ENCODE measurements at regions not wholly inside any gene's neighbourhood (a gene's known extent, or its start where the extent isn't known, plus 50 kb on each side); places are given as distances from the start of the nearest gene placed in this dataset.
"Not testable (repeated sequence)": the region's sequence is repeated elsewhere in the genome, so short reads cannot be mapped to it uniquely, and the experiment has no call there.

DNA sequence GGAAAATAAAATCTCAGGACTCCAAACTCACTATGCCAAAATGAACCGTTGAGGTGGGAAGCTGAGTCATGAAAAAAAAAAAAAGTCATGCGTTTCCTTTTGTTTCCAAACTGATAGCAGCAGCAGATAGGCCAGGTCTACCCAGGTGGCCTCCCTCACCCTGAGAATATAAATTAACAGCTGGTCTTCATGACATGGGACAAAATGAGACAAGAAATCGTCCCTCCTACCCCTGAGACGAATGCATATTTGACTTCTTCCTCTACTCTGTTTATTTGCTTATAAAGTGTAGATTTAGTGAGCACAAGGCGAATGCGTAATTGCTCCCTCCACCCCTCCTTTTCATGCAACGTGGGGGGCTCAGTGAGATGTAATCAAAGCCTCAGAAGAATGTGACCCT is 204.3 kb downstream of the TMEM121 start:
- H2BK120ac ChIP-seq (ENCODE audit: insufficient read depth, low read length, poor library complexity); H3K27ac ChIP-seq (ENCODE audit: low read depth, low read length); H3K36me3 ChIP-seq (ENCODE audit: control insufficient read depth in 1 of 2, insufficient read depth in 2 of 2, low read length in 2 of 2): not testable (repeated sequence)

DNA sequence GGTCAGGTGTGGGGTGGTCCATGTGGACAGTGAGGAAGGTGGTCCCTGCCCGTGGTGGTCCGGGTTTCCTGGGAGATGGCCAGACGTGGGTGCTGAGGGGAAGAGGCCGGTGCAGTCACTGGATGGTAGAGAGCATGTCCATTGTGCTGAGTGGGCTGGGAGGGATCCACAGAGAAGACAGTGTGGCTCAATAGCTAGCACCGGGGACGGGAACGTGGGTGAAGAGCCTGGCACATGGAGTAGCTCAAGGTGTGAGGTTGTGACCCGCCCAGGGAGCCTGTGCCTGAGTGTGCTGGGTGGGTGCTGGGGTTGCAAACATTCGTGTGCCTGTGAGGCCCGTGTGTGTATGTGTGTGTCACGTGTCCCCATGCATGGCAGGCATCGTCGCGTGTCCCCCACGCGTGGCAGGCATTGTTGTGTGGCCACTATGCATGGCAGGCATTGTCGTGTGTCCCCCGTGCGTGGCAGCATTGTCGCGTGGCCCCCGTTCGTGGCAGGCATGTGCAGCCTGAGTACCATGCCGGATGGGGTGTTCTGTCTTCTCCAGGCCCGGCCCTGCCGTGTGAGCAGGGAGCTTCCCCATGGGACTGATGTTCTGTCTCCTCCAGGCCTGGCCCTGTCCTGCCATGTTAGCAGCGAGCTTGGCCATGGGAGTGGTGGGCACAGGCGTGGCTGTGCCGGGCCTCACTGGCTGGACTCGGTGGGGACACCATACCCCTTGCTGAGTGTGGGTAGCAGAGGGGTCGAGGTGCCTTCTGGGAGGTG is 205.0 kb downstream of the TMEM121 start:
- no CpG with 5 or more reads among the region's 31 CpGs for WGBS (ENCODE audit: extremely low coverage, insufficient coverage, insufficient read length)
- H3K79me1 ChIP-seq (ENCODE audit: low read length); H3K23ac ChIP-seq (ENCODE audit: low read length); H2AK5ac ChIP-seq (ENCODE audit: low read length); H4K12ac ChIP-seq (ENCODE audit: low read depth, low read length); H2BK120ac ChIP-seq (ENCODE audit: insufficient read depth, low read length, poor library complexity); H3K4me1 ChIP-seq (ENCODE audit: control insufficient read depth in 1 of 2, insufficient read depth in 2 of 2, low read length in 2 of 2); H2AFZ ChIP-seq (ENCODE audit: insufficient read depth, low read length, poor library complexity); H3K4me3 ChIP-seq (ENCODE audit: low read depth, low read length); H2BK12ac ChIP-seq (ENCODE audit: low read length); H3K4me2 ChIP-seq (ENCODE audit: low read length); H3K27me3 ChIP-seq (ENCODE audit: insufficient read depth, low read length); H4K91ac ChIP-seq (ENCODE audit: low read depth, low read length); DNase-seq; H3K4ac ChIP-seq (ENCODE audit: low read depth, low read length); H3K9ac ChIP-seq (ENCODE audit: low read length); H3K14ac ChIP-seq (ENCODE audit: low read length); H2BK5ac ChIP-seq (ENCODE audit: low read depth, low read length, poor library complexity); H3K18ac ChIP-seq (ENCODE audit: low read length); H3K36me3 ChIP-seq (ENCODE audit: control insufficient read depth in 1 of 2, insufficient read depth in 2 of 2, low read length in 2 of 2); H3K27ac ChIP-seq (ENCODE audit: low read depth, low read length); H4K8ac ChIP-seq (ENCODE audit: low read depth, low read length); H3K79me2 ChIP-seq (ENCODE audit: control insufficient read depth, insufficient read depth, low read length, poor library complexity): not testable (repeated sequence)
- peaks cover 31% of the 10 kb centered on the region for H3K9me3 ChIP-seq (ENCODE audit: insufficient read depth, low read depth, low read length)

More for the DNA sequence above, 204.3 kb downstream of the TMEM121 start:
- H3K14ac ChIP-seq (ENCODE audit: low read length); H4K8ac ChIP-seq (ENCODE audit: low read depth, low read length); H3K4ac ChIP-seq (ENCODE audit: low read depth, low read length); H3K27me3 ChIP-seq (ENCODE audit: insufficient read depth, low read length); H2AK5ac ChIP-seq (ENCODE audit: low read length); H3K79me2 ChIP-seq (ENCODE audit: control insufficient read depth, insufficient read depth, low read length, poor library complexity); DNase-seq; H3K23ac ChIP-seq (ENCODE audit: low read length); H3K4me1 ChIP-seq (ENCODE audit: control insufficient read depth in 1 of 2, insufficient read depth in 2 of 2, low read length in 2 of 2); H3K4me3 ChIP-seq (ENCODE audit: low read depth, low read length); H3K18ac ChIP-seq (ENCODE audit: low read length); H3K4me2 ChIP-seq (ENCODE audit: low read length); H2BK12ac ChIP-seq (ENCODE audit: low read length); H4K91ac ChIP-seq (ENCODE audit: low read depth, low read length); H2AFZ ChIP-seq (ENCODE audit: insufficient read depth, low read length, poor library complexity); H3K79me1 ChIP-seq (ENCODE audit: low read length); H2BK5ac ChIP-seq (ENCODE audit: low read depth, low read length, poor library complexity); H4K12ac ChIP-seq (ENCODE audit: low read depth, low read length); H3K9ac ChIP-seq (ENCODE audit: low read length): not testable (repeated sequence)
- no CpG with 5 or more reads among the region's 7 CpGs for WGBS (ENCODE audit: extremely low coverage, insufficient coverage, insufficient read length)
- H3K9me3 ChIP-seq (ENCODE audit: insufficient read depth, low read depth, low read length), result peaks cover 30% of the 10 kb centered on the region

DNA sequence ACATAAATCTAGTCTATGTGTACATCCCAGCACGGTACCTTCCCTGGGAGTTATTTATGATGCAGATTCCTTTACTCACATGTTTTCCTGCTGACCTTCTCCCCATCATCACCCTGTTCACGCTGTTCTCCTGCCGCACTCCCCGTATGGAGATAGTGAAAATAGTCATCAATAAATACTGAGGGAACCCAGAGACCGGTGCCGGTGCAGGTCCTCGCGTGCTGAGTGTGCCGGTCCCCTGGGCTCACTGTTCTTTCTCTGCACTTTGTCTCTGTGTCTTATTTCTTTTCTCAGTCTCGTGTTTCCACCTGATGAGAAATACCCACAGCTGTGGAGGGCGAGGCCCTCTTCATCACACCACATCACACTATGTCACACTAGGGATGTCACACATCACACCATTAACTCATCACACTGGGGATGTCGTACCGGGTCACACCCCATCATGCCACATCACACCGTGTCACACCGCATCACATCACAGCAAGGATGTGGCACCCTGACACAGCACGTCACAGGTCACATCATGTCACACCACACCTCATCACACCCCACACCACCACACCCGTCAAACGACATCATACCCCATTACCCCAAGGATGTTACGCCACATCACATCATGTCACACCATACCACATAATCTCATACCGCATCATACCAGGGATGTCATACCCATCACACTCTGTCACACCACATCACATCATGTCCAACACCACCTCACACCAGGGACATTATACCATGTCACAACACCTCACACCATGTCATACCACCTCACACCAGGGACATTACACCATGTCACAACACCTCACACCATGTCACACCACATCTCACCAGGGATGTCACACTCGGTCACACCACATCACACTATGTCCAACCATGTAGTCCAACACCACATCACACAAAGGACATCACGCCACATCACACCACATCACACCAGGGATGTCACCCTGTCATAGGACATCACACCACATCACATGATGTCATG is 207.0 kb downstream of the TMEM121 start:
- H2BK12ac ChIP-seq (ENCODE audit: low read length), result no peak overlapping the region
- no peak overlapping the region for H4K91ac ChIP-seq (ENCODE audit: low read depth, low read length)
- H3K9ac ChIP-seq (ENCODE audit: low read length), result no peak overlapping the region
- no peak overlapping the region for H2BK5ac ChIP-seq (ENCODE audit: low read depth, low read length, poor library complexity)
- no peaks in the 10 kb centered on the region for H3K79me2 ChIP-seq (ENCODE audit: control insufficient read depth, insufficient read depth, low read length, poor library complexity)
- H3K23ac ChIP-seq (ENCODE audit: low read length), result peak overlapping the region; percentile 5
- no peak overlapping the region for H3K27ac ChIP-seq (ENCODE audit: low read depth, low read length)
- H3K27me3 ChIP-seq (ENCODE audit: insufficient read depth, low read length), result no peaks in the 10 kb centered on the region
- H2AFZ ChIP-seq (ENCODE audit: insufficient read depth, low read length, poor library complexity), result no peak overlapping the region
- WGBS (ENCODE audit: extremely low coverage, insufficient coverage, insufficient read length), result 100% methylated on average over 2 of the region's 22 CpGs
- H4K8ac ChIP-seq (ENCODE audit: low read depth, low read length), result no peak overlapping the region
- H3K4ac ChIP-seq (ENCODE audit: low read depth, low read length), result no peak overlapping the region
- H3K9me3 ChIP-seq (ENCODE audit: insufficient read depth, low read depth, low read length), result peaks cover 42% of the 10 kb centered on the region
- H3K36me3 ChIP-seq (ENCODE audit: control insufficient read depth in 1 of 2, insufficient read depth in 2 of 2, low read length in 2 of 2), result no peaks in the 10 kb centered on the region
- no peak overlapping the region for H3K14ac ChIP-seq (ENCODE audit: low read length)
- no peaks in the 10 kb centered on the region for H3K4me1 ChIP-seq (ENCODE audit: control insufficient read depth in 1 of 2, insufficient read depth in 2 of 2, low read length in 2 of 2)
- peak overlapping the region; percentile 60 for H3K4me3 ChIP-seq (ENCODE audit: low read depth, low read length)
- no peak for DNase-seq
- no peak overlapping the region for H3K4me2 ChIP-seq (ENCODE audit: low read length)
- no peak overlapping the region for H2AK5ac ChIP-seq (ENCODE audit: low read length)
- H2BK120ac ChIP-seq (ENCODE audit: insufficient read depth, low read length, poor library complexity), result no peak overlapping the region
- no peak overlapping the region for H3K18ac ChIP-seq (ENCODE audit: low read length)
- H3K79me1 ChIP-seq (ENCODE audit: low read length), result no peaks in the 10 kb centered on the region
- no peak overlapping the region for H4K12ac ChIP-seq (ENCODE audit: low read depth, low read length)

DNA sequence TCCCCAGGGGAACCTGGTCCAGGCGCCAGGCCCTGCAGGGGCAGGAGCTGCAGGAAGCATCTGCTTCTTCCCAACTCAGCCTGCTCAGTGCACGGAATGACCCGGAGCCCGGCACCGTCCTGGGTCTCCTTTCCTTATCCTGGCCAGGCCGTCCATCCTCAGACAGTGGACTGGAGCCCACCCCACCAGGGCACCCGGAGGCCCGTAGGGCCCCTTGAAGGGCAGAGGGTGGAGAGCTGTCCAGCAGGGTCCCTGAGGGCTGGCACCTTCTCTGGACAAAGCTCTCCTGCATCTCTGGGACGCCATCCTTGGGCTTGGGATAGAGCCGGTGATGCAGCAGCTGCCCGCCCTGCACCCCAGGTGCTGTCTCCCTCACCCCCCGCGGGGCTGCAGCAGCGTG is 207.9 kb downstream of the TMEM121 start:
- not testable (repeated sequence) for H3K4me1 ChIP-seq (ENCODE audit: control insufficient read depth in 1 of 2, insufficient read depth in 2 of 2, low read length in 2 of 2); H2BK120ac ChIP-seq (ENCODE audit: insufficient read depth, low read length, poor library complexity); H2AK5ac ChIP-seq (ENCODE audit: low read length); H3K4me3 ChIP-seq (ENCODE audit: low read depth, low read length); H4K91ac ChIP-seq (ENCODE audit: low read depth, low read length); H3K23ac ChIP-seq (ENCODE audit: low read length); H3K14ac ChIP-seq (ENCODE audit: low read length); H3K27me3 ChIP-seq (ENCODE audit: insufficient read depth, low read length); H3K18ac ChIP-seq (ENCODE audit: low read length); H3K4me2 ChIP-seq (ENCODE audit: low read length); H2BK5ac ChIP-seq (ENCODE audit: low read depth, low read length, poor library complexity); H2AFZ ChIP-seq (ENCODE audit: insufficient read depth, low read length, poor library complexity); H3K36me3 ChIP-seq (ENCODE audit: control insufficient read depth in 1 of 2, insufficient read depth in 2 of 2, low read length in 2 of 2); H3K27ac ChIP-seq (ENCODE audit: low read depth, low read length); H3K79me2 ChIP-seq (ENCODE audit: control insufficient read depth, insufficient read depth, low read length, poor library complexity); H3K79me1 ChIP-seq (ENCODE audit: low read length); H3K4ac ChIP-seq (ENCODE audit: low read depth, low read length); H2BK12ac ChIP-seq (ENCODE audit: low read length); H4K8ac ChIP-seq (ENCODE audit: low read depth, low read length); DNase-seq; H3K9ac ChIP-seq (ENCODE audit: low read length); H4K12ac ChIP-seq (ENCODE audit: low read depth, low read length)
- H3K9me3 ChIP-seq (ENCODE audit: insufficient read depth, low read depth, low read length), result peaks cover 51% of the 10 kb centered on the region
- no CpG with 5 or more reads among the region's 14 CpGs for WGBS (ENCODE audit: extremely low coverage, insufficient coverage, insufficient read length)
